ENCODE measurements at regions not wholly inside any gene's neighbourhood (a gene's known extent, or its start where the extent isn't known, plus 50 kb on each side); places are given as distances from the start of the nearest gene placed in this dataset.

GRCh38 chr1:221230605-221231004 is 351.4 kb downstream of the HLX start:
- Histone ChIP-seq H3K9me3 (no peaks in the 10 kb centered on the region), H3K9ac (ENCODE audit: low read depth in 2 of 2, low read length in 2 of 2) (no peak overlapping the region), H3K4me1 (no peaks in the 10 kb centered on the region), H3K27me3 (no peaks in the 10 kb centered on the region), H3K36me3 (no peaks in the 10 kb centered on the region), H3K27ac (no peak overlapping the region), H3K4me3 (no peak overlapping the region)
- no peak for TF ChIP-seq CTCF (IDR thresholded peaks at IDR 0.05)
- intact Hi-C loops (cut with DNase I) = no loop called here
- no peak for DNase-seq

- intact Hi-C loops (cut with DNase I) = no loop called here
- DNase-seq = no peak
- Histone ChIP-seq H3K9me3 (no peaks in the 10 kb centered on the region), H3K4me1 (no peaks in the 10 kb centered on the region), H3K9ac (ENCODE audit: low read depth in 2 of 2, low read length in 2 of 2) (no peak overlapping the region), H3K36me3 (no peaks in the 10 kb centered on the region), H3K27ac (no peak overlapping the region), H3K4me3 (no peak overlapping the region), H3K27me3 (no peaks in the 10 kb centered on the region)
- TF ChIP-seq CTCF (IDR thresholded peaks at IDR 0.05) = no peak
Measured at GRCh38 chr1:221234791-221235190, 355.5 kb downstream of the HLX start.

GRCh38 chr1:221237587-221237986 is 358.3 kb downstream of the HLX start:
- DNase-seq = no peak
- H3K4me3 ChIP-seq = no peak overlapping the region
- H3K27ac ChIP-seq = no peak overlapping the region
- intact Hi-C loops (cut with DNase I) = no loop called here
- no peaks in the 10 kb centered on the region for H3K4me1 ChIP-seq
- H3K27me3 ChIP-seq = no peaks in the 10 kb centered on the region
- no peak overlapping the region for H3K9ac ChIP-seq (ENCODE audit: low read depth in 2 of 2, low read length in 2 of 2)
- H3K36me3 ChIP-seq = no peaks in the 10 kb centered on the region
- H3K9me3 ChIP-seq = no peaks in the 10 kb centered on the region
- no peak for TF ChIP-seq CTCF (IDR thresholded peaks at IDR 0.05)

GRCh38 chr1:221239181-221239580 is 359.9 kb downstream of the HLX start:
- no peak for DNase-seq
- Histone ChIP-seq H3K27me3 (no peaks in the 10 kb centered on the region), H3K27ac (no peak overlapping the region), H3K9ac (ENCODE audit: low read depth in 2 of 2, low read length in 2 of 2) (no peak overlapping the region), H3K36me3 (no peaks in the 10 kb centered on the region), H3K4me3 (no peak overlapping the region), H3K4me1 (no peaks in the 10 kb centered on the region), H3K9me3 (no peaks in the 10 kb centered on the region)
- no peak for TF ChIP-seq CTCF (IDR thresholded peaks at IDR 0.05)
- intact Hi-C loops (cut with DNase I) = no loop called here

- no peaks in the 10 kb centered on the region for H3K4me1 ChIP-seq
- no peak for TF ChIP-seq CTCF (IDR thresholded peaks at IDR 0.05)
- no peaks in the 10 kb centered on the region for H3K9me3 ChIP-seq
- no peaks in the 10 kb centered on the region for H3K36me3 ChIP-seq
- DNase-seq = no peak
- no peak overlapping the region for H3K4me3 ChIP-seq
- intact Hi-C loops (cut with DNase I) = no loop called here
- no peak overlapping the region for H3K27ac ChIP-seq
- no peaks in the 10 kb centered on the region for H3K27me3 ChIP-seq
- H3K9ac ChIP-seq (ENCODE audit: low read depth in 2 of 2, low read length in 2 of 2) = no peak overlapping the region
Measured at GRCh38 chr1:221239792-221240191, 360.5 kb downstream of the HLX start.

GRCh38 chr1:221240690-221241089 is 361.4 kb downstream of the HLX start:
- H3K36me3 ChIP-seq = no peaks in the 10 kb centered on the region
- no peaks in the 10 kb centered on the region for H3K27me3 ChIP-seq
- H3K4me1 ChIP-seq = no peaks in the 10 kb centered on the region
- intact Hi-C loops (cut with DNase I) = no loop called here
- no peak overlapping the region for H3K27ac ChIP-seq
- no peak overlapping the region for H3K4me3 ChIP-seq
- no peak for TF ChIP-seq CTCF (IDR thresholded peaks at IDR 0.05)
- H3K9ac ChIP-seq (ENCODE audit: low read depth in 2 of 2, low read length in 2 of 2) = no peak overlapping the region
- DNase-seq = no peak
- H3K9me3 ChIP-seq = no peaks in the 10 kb centered on the region
